Esophagus muscularis mucosa (tissue), 4 donors: ENCODE measurements at regions not wholly inside any gene's neighbourhood (a gene's known extent, or its start where the extent isn't known, plus 50 kb on each side); places are given as distances from the start of the nearest gene placed in this dataset.

ENCODE experiments used
- EP300 ChIP-seq: sonication (generic); formaldehyde crosslinking; IDR thresholded peaks from one replicate; pipeline ENCODE4 v1.6.1; 2017; ENCODE audit warnings: antibody characterized with exemption
- POLR2A ChIP-seq: fragments of 450-650 bp; IDR thresholded peaks from one replicate; pipeline ENCODE4 v1.6.1; 2017; ENCODE audit warnings: antibody characterized with exemption, moderate library complexity, mild to moderate bottlenecking, low read depth
- TF ChIP-seq, protein P1 (sequence below), 3 experiments: fragments of 200-600 bp in 2 of 3; fragments of 450-650 bp in 1 of 3; sonication (generic) in 2 of 3; IDR thresholded peaks; one replicate each; pipeline ENCODE4 v1.5.1; 2017 to 2019; ENCODE audit warnings: antibody characterized with exemption in 3 of 3, mild to moderate bottlenecking in 2 of 3, moderate library complexity in 1 of 3

DNA sequence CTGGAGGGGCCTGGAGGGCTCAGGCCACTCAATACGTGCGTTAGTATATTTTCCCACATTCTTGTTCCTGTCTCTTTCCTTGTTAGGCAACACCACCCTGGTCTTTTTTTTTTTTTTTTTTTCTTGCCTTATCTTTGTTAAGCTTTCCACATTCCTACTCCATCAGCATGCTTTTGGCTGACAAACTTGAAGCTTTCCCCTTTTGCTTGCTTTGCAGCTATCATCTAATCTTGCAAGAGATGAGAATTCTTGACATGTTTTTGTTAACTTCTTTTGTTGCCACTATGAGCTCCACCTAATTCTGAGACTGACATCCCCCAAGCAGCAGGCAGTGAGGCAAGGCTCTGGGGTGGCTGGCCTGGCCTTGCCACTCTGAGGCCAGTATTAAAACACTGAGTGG is 52.5 kb upstream of the NRP1 start:
- TF ChIP-seq, protein P1, sequence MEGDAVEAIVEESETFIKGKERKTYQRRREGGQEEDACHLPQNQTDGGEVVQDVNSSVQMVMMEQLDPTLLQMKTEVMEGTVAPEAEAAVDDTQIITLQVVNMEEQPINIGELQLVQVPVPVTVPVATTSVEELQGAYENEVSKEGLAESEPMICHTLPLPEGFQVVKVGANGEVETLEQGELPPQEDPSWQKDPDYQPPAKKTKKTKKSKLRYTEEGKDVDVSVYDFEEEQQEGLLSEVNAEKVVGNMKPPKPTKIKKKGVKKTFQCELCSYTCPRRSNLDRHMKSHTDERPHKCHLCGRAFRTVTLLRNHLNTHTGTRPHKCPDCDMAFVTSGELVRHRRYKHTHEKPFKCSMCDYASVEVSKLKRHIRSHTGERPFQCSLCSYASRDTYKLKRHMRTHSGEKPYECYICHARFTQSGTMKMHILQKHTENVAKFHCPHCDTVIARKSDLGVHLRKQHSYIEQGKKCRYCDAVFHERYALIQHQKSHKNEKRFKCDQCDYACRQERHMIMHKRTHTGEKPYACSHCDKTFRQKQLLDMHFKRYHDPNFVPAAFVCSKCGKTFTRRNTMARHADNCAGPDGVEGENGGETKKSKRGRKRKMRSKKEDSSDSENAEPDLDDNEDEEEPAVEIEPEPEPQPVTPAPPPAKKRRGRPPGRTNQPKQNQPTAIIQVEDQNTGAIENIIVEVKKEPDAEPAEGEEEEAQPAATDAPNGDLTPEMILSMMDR (IDR thresholded peaks at IDR 0.05) = no peak
- no peak for TF ChIP-seq POLR2A
- TF ChIP-seq EP300 = no peak
